ENCODE measurements at regions not wholly inside any gene's neighbourhood (a gene's known extent, or its start where the extent isn't known, plus 50 kb on each side); places are given as distances from the start of the nearest gene placed in this dataset.

- H2AK9ac ChIP-seq (replicated peaks; ENCODE audit: low read depth, low read length, poor library complexity): no peak overlapping the region
- DNase-seq (no peak), ATAC-seq (ENCODE audit: low read depth) (no peak)
- peaks cover 28% of the 10 kb centered on the region; the same call in 1 of the 2 replicates for H3K36me3 ChIP-seq (ENCODE audit: control insufficient read depth, insufficient read depth, low read length)
- H3K4ac ChIP-seq (ENCODE audit: low read depth, low read length): no peak overlapping the region
- no peak overlapping the region for H4K91ac ChIP-seq (ENCODE audit: insufficient read depth, low read depth, low read length)
- H3K23ac ChIP-seq (ENCODE audit: low read depth, low read length): no peak overlapping the region
- peaks cover 13% of the 10 kb centered on the region for H3K4me1 ChIP-seq (ENCODE audit: control insufficient read depth, insufficient read depth, low read length)
- 90% methylated on average over 9 of the region's 11 CpGs; no CpG with 5 or more reads in 1 of the 2 experiments for WGBS, 2 experiments (ENCODE audit: extremely low coverage in 2 of 2, insufficient read length in 1 of 2)
- no peaks in the 10 kb centered on the region for H3K9me3 ChIP-seq (ENCODE audit: control insufficient read depth, insufficient read depth, low read length)
- no peak overlapping the region for H4K5ac ChIP-seq (ENCODE audit: low read depth, low read length)
- no peak overlapping the region for H2AFZ ChIP-seq (replicated peaks; ENCODE audit: low read length, poor library complexity)
- TF ChIP-seq POLR2A (IDR thresholded peaks at IDR 0.05; ENCODE audit: low read depth, low read length): no peak
- no peak for TF ChIP-seq CTCF (conservative IDR thresholded peaks at IDR 0.05; ENCODE audit: low read depth, low read length)
- TF ChIP-seq FOS (IDR thresholded peaks at IDR 0.05; ENCODE audit: low read depth, low read length): no peak
- TF ChIP-seq ELK1 (IDR thresholded peaks at IDR 0.05; ENCODE audit: borderline replicate concordance, low read depth, low read length): no peak
- no peak for TF ChIP-seq SMC3 (IDR thresholded peaks at IDR 0.05; ENCODE audit: low read depth, low read length)
- no peak for TF ChIP-seq MAZ (IDR thresholded peaks at IDR 0.05; ENCODE audit: borderline replicate concordance, low read depth, low read length)
- TF ChIP-seq RCOR1 (IDR thresholded peaks at IDR 0.05; ENCODE audit: insufficient replicate concordance, low read length): no peak
- no peak for TF ChIP-seq CEBPB (IDR thresholded peaks at IDR 0.05; ENCODE audit: low read depth, low read length)
- TF ChIP-seq RAD21 (IDR thresholded peaks at IDR 0.05; ENCODE audit: low read length): no peak
- no peak for TF ChIP-seq RFX5 (IDR thresholded peaks at IDR 0.05; ENCODE audit: low read depth, low read length)
- no peak for TF ChIP-seq NFE2L2 (IDR thresholded peaks at IDR 0.05; ENCODE audit: low read depth, low read length)
- H2BK5ac ChIP-seq (ENCODE audit: low read depth, low read length, poor library complexity, severe bottlenecking): no peak overlapping the region
- no peak overlapping the region for H4K8ac ChIP-seq (ENCODE audit: low read depth in 2 of 2, low read length in 2 of 2)
- H2AK5ac ChIP-seq (ENCODE audit: low read depth, low read length): 0 out of 2 replicates have a peak overlapping the region, but pooled peaks have one; percentile 16
- H3K27ac ChIP-seq (ENCODE audit: insufficient read depth, low read length): no peak overlapping the region
- peaks cover 49% of the 10 kb centered on the region for H4K20me1 ChIP-seq (ENCODE audit: insufficient read depth, low read length)
- BruUV-seq (replicated peaks): no TSS peak
- no peak overlapping the region for H3K4me2 ChIP-seq (ENCODE audit: low read depth, low read length)
- in situ Hi-C loops (cut with MboI; ENCODE audit: low sequenced_read_pairs): no loop called here
- no peak overlapping the region for H3K4me3 ChIP-seq (ENCODE audit: insufficient read depth, low read depth, low read length)
- CTCF ChIA-PET: no interaction called here
- H3K27me3 ChIP-seq (ENCODE audit: control insufficient read depth, insufficient read depth, low read length): no peaks in the 10 kb centered on the region
- intact Hi-C loops (cut with micrococcal nuclease): no loop called here
- dilution Hi-C loops (cut with HindIII; ENCODE audit: low sequenced_read_pairs, unreplicated experiment): no loop called here
- no peak overlapping the region for H3K9ac ChIP-seq (ENCODE audit: low read depth, low read length)
- H3K18ac ChIP-seq (ENCODE audit: low read depth, low read length): no peak overlapping the region
- no peak overlapping the region for H3K14ac ChIP-seq (replicated peaks; ENCODE audit: low read depth, low read length)
- H3K9me1 ChIP-seq (ENCODE audit: insufficient read depth, low read length): peaks cover 9% of the 10 kb centered on the region
- peaks cover 12 to 70% of the 10 kb centered on the region in 2 experiments for H3K79me1 ChIP-seq (ENCODE audit: low read depth in 1 of 2, low read length in 2 of 2)
- H2BK120ac ChIP-seq (ENCODE audit: low read depth, low read length): no peak overlapping the region
- no peak overlapping the region for H2BK15ac ChIP-seq (ENCODE audit: low read depth, low read length)
- H3K56ac ChIP-seq (ENCODE audit: extremely low read depth, insufficient read depth, low read length): no peak overlapping the region
- no peak overlapping the region for H2BK20ac ChIP-seq (ENCODE audit: low read depth, low read length)
- POLR2A ChIA-PET (ENCODE audit: unreplicated experiment): no interaction called here
Measured at GRCh38 chr12:124451016-124451415, 116.4 kb downstream of the NCOR2 start.

Measured in IMR-90 (cell line).